CD14-positive monocyte (primary cell): ENCODE measurements at regions not wholly inside any gene's neighbourhood (a gene's known extent, or its start where the extent isn't known, plus 50 kb on each side); places are given as distances from the start of the nearest gene placed in this dataset.

Experiments used
- DNase-seq, 3 donors: peaks; one replicate each; pipeline ENCODE4 v3.0.0-alpha.2; 2011 to 2022
- H2AFZ ChIP-seq: 2 replicates; pipeline ENCODE4 v1.6.0; 2012; ENCODE audit warnings: mild to moderate bottlenecking, low read depth, low read length, inconsistent platforms; ENCODE audit not compliant: insufficient read depth, poor library complexity, severe bottlenecking
- H3K27ac ChIP-seq, 2 donors: 1 replicate in 1 of 2; 2 replicates in 1 of 2; pipeline ENCODE4 v1.5.1; 2012 to 2013; ENCODE audit warnings: low read length in 2 of 2, control low read depth in 1 of 2, inconsistent platforms in 1 of 2, low read depth in 1 of 2, mild to moderate bottlenecking in 1 of 2
- H3K27me3 ChIP-seq, 2 donors: one replicate each; pipeline versions ENCODE4 v1.6.0 to v1.6.1; 2011 to 2013; ENCODE audit warnings: low read length in 2 of 2; ENCODE audit not compliant: control insufficient read depth in 2 of 2, insufficient read depth in 2 of 2
- H3K36me3 ChIP-seq, 2 donors: replicated peaks in 1 of 2; 1 replicate in 1 of 2; 2 replicates in 1 of 2; pipeline versions ENCODE4 v1.5.1 to v1.6.1; 2012 to 2013; ENCODE audit warnings: low read length in 2 of 2, control low read depth in 1 of 2, inconsistent platforms in 1 of 2, mild to moderate bottlenecking in 1 of 2; ENCODE audit not compliant: insufficient read depth in 2 of 2, control insufficient read depth in 1 of 2
- H3K4me1 ChIP-seq, 2 donors: 1 replicate in 1 of 2; 2 replicates in 1 of 2; pipeline versions ENCODE4 v1.5.1 to v1.6.1; 2012 to 2013; ENCODE audit warnings: low read length in 2 of 2, control low read depth in 1 of 2, inconsistent platforms in 1 of 2, mild to moderate bottlenecking in 1 of 2, moderate library complexity in 1 of 2; ENCODE audit not compliant: insufficient read depth in 2 of 2, control insufficient read depth in 1 of 2
- H3K4me2 ChIP-seq: replicated peaks from 2 replicates; pipeline ENCODE3; 2012; ENCODE audit warnings: low read length, moderate library complexity, mild to moderate bottlenecking; ENCODE audit not compliant: poor library complexity, severe bottlenecking; ENCODE audit errors: extremely low read depth
- H3K4me3 ChIP-seq, 3 experiments: fragments of 200-600 bp in 1 of 3; sonication (generic) in 1 of 3; replicated peaks in 1 of 3; 1 replicate in 2 of 3; 2 replicates in 1 of 3; pipeline ENCODE4 v1.5.1; 2011 to 2013; ENCODE audit warnings: low read length in 3 of 3, mild to moderate bottlenecking in 3 of 3, control low read depth in 2 of 3, low read depth in 2 of 3, inconsistent platforms in 1 of 3, moderate library complexity in 1 of 3
- H3K79me2 ChIP-seq: 2 replicates; pipeline ENCODE4 v1.6.0; 2012; ENCODE audit warnings: mild to moderate bottlenecking, control low read depth, inconsistent platforms, low read length, moderate library complexity; ENCODE audit not compliant: insufficient read depth
- H3K9ac ChIP-seq: 2 replicates; pipeline ENCODE4 v1.6.0; 2017; ENCODE audit warnings: low read length, mild to moderate bottlenecking; ENCODE audit not compliant: insufficient read depth, poor library complexity, severe bottlenecking
- H3K9me3 ChIP-seq, 2 donors: replicated peaks in 1 of 2; 1 replicate in 1 of 2; 2 replicates in 1 of 2; pipeline versions ENCODE4 v1.5.1 to v1.6.1; 2012 to 2013; ENCODE audit warnings: low read length in 2 of 2, control low read depth in 1 of 2; ENCODE audit not compliant: control insufficient read depth in 1 of 2, insufficient read depth in 1 of 2
- H4K20me1 ChIP-seq: 2 replicates; pipeline ENCODE4 v1.6.0; 2012; ENCODE audit warnings: mild to moderate bottlenecking, low read length, control low read depth, moderate library complexity; ENCODE audit not compliant: insufficient read depth
- H3K27ac Mint-ChIP-seq, 7 donors: one replicate each; pipeline ENCODE4 v1.8.0; 2020; ENCODE audit warnings: mild to moderate bottlenecking in 7 of 7, mixed read lengths in 7 of 7, moderate library complexity in 6 of 7, inconsistent platforms in 2 of 7
- H3K27me3 Mint-ChIP-seq, 3 donors: one replicate each; pipeline ENCODE4 v1.8.0; 2021 to 2022; ENCODE audit warnings: low read depth in 3 of 3, mild to moderate bottlenecking in 3 of 3, mixed read lengths in 3 of 3, moderate library complexity in 3 of 3, inconsistent platforms in 1 of 3
- H3K36me3 Mint-ChIP-seq, 2 donors: one replicate each; pipeline ENCODE4 v1.8.0; 2020; ENCODE audit warnings: mixed read lengths in 2 of 2, inconsistent platforms in 1 of 2, mild to moderate bottlenecking in 1 of 2
- H3K4me1 Mint-ChIP-seq: one replicate; pipeline ENCODE4 v1.8.0; 2020; ENCODE audit warnings: mild to moderate bottlenecking, mixed read lengths
- H3K4me3 Mint-ChIP-seq, 2 donors: one replicate each; pipeline ENCODE4 v1.8.0; 2020; ENCODE audit warnings: mild to moderate bottlenecking in 2 of 2, mixed read lengths in 2 of 2, moderate library complexity in 1 of 2
- H3K9me3 Mint-ChIP-seq, 7 donors: one replicate each; pipeline ENCODE4 v1.8.0; 2020 to 2022; ENCODE audit warnings: mixed read lengths in 7 of 7, mild to moderate bottlenecking in 6 of 7, moderate library complexity in 6 of 7, inconsistent platforms in 2 of 7
- CTCF ChIP-seq: fragments of 200-600 bp; IDR thresholded peaks from one replicate; pipeline ENCODE4 v1.8.0; 2022; ENCODE audit warnings: antibody characterized with exemption, mild to moderate bottlenecking
- WGBS: methylation state at CpG from one replicate; pipeline ENCODE4 v1.1.5; 2013; ENCODE audit warnings: missing lambda C conversion rate; ENCODE audit not compliant: insufficient coverage; 5-methylcytosine and 5-hydroxymethylcytosine counted together
- intact Hi-C, 2 donors: fragments of 100-400 bp; cut with micrococcal nuclease; formaldehyde crosslinking; loops; one replicate each; pipeline versions ENCODE4 v1.15.0 to v1.15.1; 2023

GRCh38 chr20:11331096-11331495 is 586.6 kb upstream of the BTBD3 start:
- intact Hi-C loops: no loop called here

GRCh38 chr20:11332381-11332780 is 585.3 kb upstream of the BTBD3 start:
- H3K36me3 Mint-ChIP-seq: no peaks in the 10 kb centered on the region
- H2AFZ ChIP-seq: no peak overlapping the region

More at GRCh38 chr20:11331096-11331495, 586.6 kb upstream of the BTBD3 start:
- Histone ChIP-seq H4K20me1 (no peaks in the 10 kb centered on the region), H3K27ac (no peak overlapping the region), H3K27me3 (no peaks in the 10 kb centered on the region), H3K36me3 (no peaks in the 10 kb centered on the region), H3K4me2 (no peak overlapping the region), H2AFZ (no peak overlapping the region), H3K79me2 (no peaks in the 10 kb centered on the region), H3K4me1 (no peaks in the 10 kb centered on the region), H3K4me3 (no peak overlapping the region), H3K9me3 (no peaks in the 10 kb centered on the region), H3K9ac (no peak overlapping the region)
- H3K36me3 Mint-ChIP-seq: no peaks in the 10 kb centered on the region
- no peak for TF ChIP-seq CTCF
- peaks cover 0 to 2% (median 0%) of the 10 kb centered on the region in 3 donors for H3K27me3 Mint-ChIP-seq
- no peaks in the 10 kb centered on the region for H3K4me1 Mint-ChIP-seq
- no peak for DNase-seq
- H3K9me3 Mint-ChIP-seq: peaks cover 0 to 3% (median 2%) of the 10 kb centered on the region in 7 donors
- H3K27ac Mint-ChIP-seq: no peak overlapping the region
- no peak overlapping the region for H3K4me3 Mint-ChIP-seq
- no CpG with 5 or more reads among the region's 2 CpGs for WGBS

More at GRCh38 chr20:11332381-11332780, 585.3 kb upstream of the BTBD3 start:
- Histone ChIP-seq H3K36me3 (no peaks in the 10 kb centered on the region), H4K20me1 (no peaks in the 10 kb centered on the region), H3K9ac (no peak overlapping the region), H3K79me2 (no peaks in the 10 kb centered on the region), H3K9me3 (no peaks in the 10 kb centered on the region), H3K4me2 (no peak overlapping the region), H3K4me1 (no peaks in the 10 kb centered on the region), H3K27ac (no peak overlapping the region), H3K4me3 (no peak overlapping the region), H3K27me3 (no peaks in the 10 kb centered on the region)
- TF ChIP-seq CTCF: no peak
- no peak overlapping the region for H3K27ac Mint-ChIP-seq
- no peaks in the 10 kb centered on the region for H3K4me1 Mint-ChIP-seq
- no peak overlapping the region for H3K4me3 Mint-ChIP-seq
- H3K27me3 Mint-ChIP-seq: no peaks in the 10 kb centered on the region
- peaks cover 0 to 2% (median 2%) of the 10 kb centered on the region in 7 donors for H3K9me3 Mint-ChIP-seq
- intact Hi-C loops: no loop called here
- no peak for DNase-seq
